Uterus (tissue), 3 donors: ENCODE measurements at regions not wholly inside any gene's neighbourhood (a gene's known extent, or its start where the extent isn't known, plus 50 kb on each side); places are given as distances from the start of the nearest gene placed in this dataset.

Experiments
- DNase-seq, 2 donors: peaks; one replicate each; pipeline ENCODE4 v3.0.0-alpha.2; 2019 to 2020
- H3K27ac ChIP-seq, 2 donors: fragments of 200-600 bp; sonication (generic); 1 replicate in 1 of 2; 2 replicates in 1 of 2; pipeline ENCODE4 v1.5.1; 2016 to 2018
- H3K27me3 ChIP-seq, 2 donors: fragments of 200-600 bp; sonication (generic); one replicate each; pipeline ENCODE4 v1.5.1; 2018 to 2019; ENCODE audit warnings: control low read depth in 1 of 2
- H3K36me3 ChIP-seq, 2 donors: fragments of 200-600 bp; sonication (generic); one replicate each; pipeline ENCODE4 v1.5.1; 2019; ENCODE audit warnings: control low read depth in 1 of 2
- H3K4me1 ChIP-seq, 2 donors: fragments of 200-600 bp; sonication (generic); one replicate each; pipeline ENCODE4 v1.5.1; 2018 to 2019; ENCODE audit warnings: control low read depth in 1 of 2
- H3K4me3 ChIP-seq, 2 donors: fragments of 200-600 bp; sonication (generic); 1 replicate in 1 of 2; 2 replicates in 1 of 2; pipeline ENCODE4 v1.5.1; 2018 to 2019; ENCODE audit warnings: mild to moderate bottlenecking in 1 of 2
- H3K9me3 ChIP-seq, 2 donors: fragments of 200-600 bp; sonication (generic); one replicate each; pipeline ENCODE4 v1.5.1; 2019; ENCODE audit warnings: control low read depth in 1 of 2
- POLR2A ChIP-seq, 2 donors: fragments of 450-650 bp; IDR thresholded peaks; one replicate each; pipeline ENCODE4 v1.6.1; 2016; ENCODE audit warnings: antibody characterized with exemption in 2 of 2, mild to moderate bottlenecking in 1 of 2, moderate library complexity in 1 of 2
- intact Hi-C: fragments of 100-400 bp; cut with DNase I; formaldehyde crosslinking; loops from one replicate; pipeline ENCODE4 v1.15.1; 2023; ENCODE audit warnings: low total_unique reads
- TF ChIP-seq, protein P1 (sequence below), 4 experiments: fragments of 200-600 bp in 2 of 4; fragments of 450-650 bp in 2 of 4; sonication (generic) in 2 of 4; IDR thresholded peaks; one replicate each; pipeline ENCODE4 v1.5.1; 2016 to 2019; ENCODE audit warnings: antibody characterized with exemption in 4 of 4, mild to moderate bottlenecking in 2 of 4, moderate library complexity in 1 of 4
- donor health status: DM: yes; HTN: yes; CAD: no.

- DNase-seq = no peak
- no peaks in the 10 kb centered on the region for H3K4me1 ChIP-seq
- no peak overlapping the region for H3K27ac ChIP-seq
- no peak for TF ChIP-seq POLR2A (IDR thresholded peaks at IDR 0.05)
- TF ChIP-seq, protein P1, sequence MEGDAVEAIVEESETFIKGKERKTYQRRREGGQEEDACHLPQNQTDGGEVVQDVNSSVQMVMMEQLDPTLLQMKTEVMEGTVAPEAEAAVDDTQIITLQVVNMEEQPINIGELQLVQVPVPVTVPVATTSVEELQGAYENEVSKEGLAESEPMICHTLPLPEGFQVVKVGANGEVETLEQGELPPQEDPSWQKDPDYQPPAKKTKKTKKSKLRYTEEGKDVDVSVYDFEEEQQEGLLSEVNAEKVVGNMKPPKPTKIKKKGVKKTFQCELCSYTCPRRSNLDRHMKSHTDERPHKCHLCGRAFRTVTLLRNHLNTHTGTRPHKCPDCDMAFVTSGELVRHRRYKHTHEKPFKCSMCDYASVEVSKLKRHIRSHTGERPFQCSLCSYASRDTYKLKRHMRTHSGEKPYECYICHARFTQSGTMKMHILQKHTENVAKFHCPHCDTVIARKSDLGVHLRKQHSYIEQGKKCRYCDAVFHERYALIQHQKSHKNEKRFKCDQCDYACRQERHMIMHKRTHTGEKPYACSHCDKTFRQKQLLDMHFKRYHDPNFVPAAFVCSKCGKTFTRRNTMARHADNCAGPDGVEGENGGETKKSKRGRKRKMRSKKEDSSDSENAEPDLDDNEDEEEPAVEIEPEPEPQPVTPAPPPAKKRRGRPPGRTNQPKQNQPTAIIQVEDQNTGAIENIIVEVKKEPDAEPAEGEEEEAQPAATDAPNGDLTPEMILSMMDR (IDR thresholded peaks at IDR 0.05) = no peak
- intact Hi-C loops = no loop called here
- no peaks in the 10 kb centered on the region for H3K27me3 ChIP-seq
- H3K9me3 ChIP-seq = no peaks in the 10 kb centered on the region
- H3K36me3 ChIP-seq = no peaks in the 10 kb centered on the region
- no peak overlapping the region for H3K4me3 ChIP-seq
These were observed 145.7 kb upstream of the CDH19 start for GRCh38 chr18:66749481-66750035.

- Histone ChIP-seq H3K9me3 (no peaks in the 10 kb centered on the region), H3K27ac (no peak overlapping the region), H3K4me3 (no peak overlapping the region), H3K27me3 (no peaks in the 10 kb centered on the region), H3K36me3 (no peaks in the 10 kb centered on the region), H3K4me1 (no peaks in the 10 kb centered on the region)
- no peak for DNase-seq
- intact Hi-C loops = no loop called here
- TF ChIP-seq, protein P1 (IDR thresholded peaks at IDR 0.05) = no peak
- no peak for TF ChIP-seq POLR2A (IDR thresholded peaks at IDR 0.05)
These were observed 145.1 kb upstream of the CDH19 start for GRCh38 chr18:66749030-66749429.

DNA sequence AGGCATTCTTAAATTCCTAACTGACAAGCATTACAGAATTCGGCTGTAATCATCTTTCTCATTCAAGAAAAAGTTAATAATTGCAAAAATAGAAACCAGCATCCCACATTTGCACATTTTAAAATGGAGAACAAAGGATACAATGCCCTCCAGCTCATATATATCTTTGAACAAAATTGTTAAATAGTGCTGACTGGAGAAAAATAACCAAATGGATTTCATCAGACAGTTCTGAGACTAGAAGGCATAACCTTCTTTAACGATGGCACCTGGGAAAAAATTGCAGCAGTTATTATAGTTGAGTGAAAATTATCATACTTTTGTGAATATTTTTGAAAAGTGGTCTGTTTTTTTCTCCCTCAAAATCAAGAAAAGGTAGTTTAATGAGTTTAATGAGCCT, 138.9 kb upstream of the CDH19 start:
- H3K9me3 ChIP-seq = no peaks in the 10 kb centered on the region
- no peaks in the 10 kb centered on the region for H3K36me3 ChIP-seq
- no peak for DNase-seq
- H3K27me3 ChIP-seq = no peaks in the 10 kb centered on the region
- no peaks in the 10 kb centered on the region for H3K4me1 ChIP-seq
- intact Hi-C loops = no loop called here
- TF ChIP-seq POLR2A (IDR thresholded peaks at IDR 0.05) = no peak
- TF ChIP-seq, protein P1 (IDR thresholded peaks at IDR 0.05) = no peak
- no peak overlapping the region for H3K27ac ChIP-seq
- no peak overlapping the region for H3K4me3 ChIP-seq

DNA sequence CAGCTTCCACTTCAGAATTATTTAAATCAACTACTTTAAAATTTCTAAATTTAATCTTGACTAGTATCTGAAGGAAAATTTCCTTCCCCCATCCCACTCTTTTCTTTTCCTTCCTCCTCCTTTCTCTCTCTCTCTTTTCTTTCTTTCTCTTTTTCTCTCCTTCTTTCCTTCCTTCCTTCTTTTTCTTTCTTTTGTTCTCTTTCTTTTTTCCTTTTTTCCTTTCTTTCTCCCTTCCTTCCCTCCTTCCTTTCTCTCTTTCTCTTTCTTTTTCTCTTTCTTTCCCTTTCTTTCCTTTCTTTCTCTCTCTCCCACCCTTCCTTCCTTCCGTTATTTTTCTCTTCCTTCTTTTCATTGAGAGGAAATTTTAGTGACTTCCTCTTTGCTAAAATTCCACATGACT, 132.0 kb upstream of the CDH19 start:
- TF ChIP-seq, protein P1 (IDR thresholded peaks at IDR 0.05) = no peak
- TF ChIP-seq POLR2A (IDR thresholded peaks at IDR 0.05) = no peak
- intact Hi-C loops = no loop called here
- no peaks in the 10 kb centered on the region for H3K36me3 ChIP-seq
- no peaks in the 10 kb centered on the region for H3K9me3 ChIP-seq
- no peak overlapping the region for H3K27ac ChIP-seq
- H3K27me3 ChIP-seq = peaks cover 0 to 3% of the 10 kb centered on the region in 2 donors
- DNase-seq = no peak
- H3K4me1 ChIP-seq = no peaks in the 10 kb centered on the region
- H3K4me3 ChIP-seq = no peak overlapping the region

DNA sequence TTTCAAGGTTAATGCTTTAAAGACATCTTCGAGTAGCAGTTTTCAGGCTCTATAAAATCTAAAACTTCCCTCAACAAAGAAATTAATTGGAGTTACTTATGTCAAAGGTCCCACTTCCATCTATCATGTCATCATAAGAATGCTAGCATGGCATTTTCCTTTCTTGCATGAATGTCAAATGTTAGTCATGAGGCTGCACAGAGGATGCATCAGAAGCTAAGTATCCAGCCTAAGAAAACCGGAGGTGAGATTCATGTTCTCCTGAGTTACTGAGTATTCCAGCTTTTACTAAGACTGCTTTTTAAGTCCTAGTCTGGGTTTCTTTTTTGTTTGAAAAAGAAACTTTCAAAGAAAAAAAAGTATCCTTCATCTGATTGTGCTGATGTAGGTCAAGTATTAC, 130.6 kb upstream of the CDH19 start:
- intact Hi-C loops = no loop called here
- no peak overlapping the region for H3K27ac ChIP-seq
- peaks cover 0 to 3% of the 10 kb centered on the region in 2 donors for H3K27me3 ChIP-seq
- H3K36me3 ChIP-seq = no peaks in the 10 kb centered on the region
- no peaks in the 10 kb centered on the region for H3K4me1 ChIP-seq
- no peak overlapping the region for H3K4me3 ChIP-seq
- no peak for DNase-seq
- no peak for TF ChIP-seq POLR2A (IDR thresholded peaks at IDR 0.05)
- TF ChIP-seq, protein P1 (IDR thresholded peaks at IDR 0.05) = no peak
- no peaks in the 10 kb centered on the region for H3K9me3 ChIP-seq
